Duodenal mucosa (tissue), 2 donors: ENCODE measurements at regions not wholly inside any gene's neighbourhood (a gene's known extent, or its start where the extent isn't known, plus 50 kb on each side); places are given as distances from the start of the nearest gene placed in this dataset.

ENCODE experiments used
- H3K27ac ChIP-seq: one replicate; pipeline ENCODE4 v1.7.0; 2013; ENCODE audit warnings: low read depth, low read length
- H3K27me3 ChIP-seq, 2 donors: one replicate each; pipeline ENCODE4 v1.7.0; 2013; ENCODE audit warnings: low read length in 2 of 2, control low read depth in 1 of 2; ENCODE audit not compliant: insufficient read depth in 2 of 2, control insufficient read depth in 1 of 2
- H3K36me3 ChIP-seq, 2 donors: one replicate each; pipeline ENCODE4 v1.7.0; 2013; ENCODE audit warnings: low read length in 2 of 2, control low read depth in 1 of 2; ENCODE audit not compliant: insufficient read depth in 2 of 2, control insufficient read depth in 1 of 2
- H3K4me1 ChIP-seq, 2 donors: one replicate each; pipeline ENCODE4 v1.7.0; 2013; ENCODE audit warnings: low read length in 2 of 2, control low read depth in 1 of 2; ENCODE audit not compliant: insufficient read depth in 2 of 2, control insufficient read depth in 1 of 2
- H3K4me3 ChIP-seq, 2 donors: one replicate each; pipeline ENCODE4 v1.7.0; 2013; ENCODE audit warnings: low read length in 2 of 2, low read depth in 1 of 2
- H3K9ac ChIP-seq, 2 donors: one replicate each; pipeline ENCODE4 v1.7.0; 2013; ENCODE audit warnings: low read length in 2 of 2, low read depth in 1 of 2
- H3K9me3 ChIP-seq, 2 donors: one replicate each; pipeline ENCODE4 v1.7.0; 2013; ENCODE audit warnings: low read length in 2 of 2, control low read depth in 1 of 2; ENCODE audit not compliant: control insufficient read depth in 1 of 2

DNA sequence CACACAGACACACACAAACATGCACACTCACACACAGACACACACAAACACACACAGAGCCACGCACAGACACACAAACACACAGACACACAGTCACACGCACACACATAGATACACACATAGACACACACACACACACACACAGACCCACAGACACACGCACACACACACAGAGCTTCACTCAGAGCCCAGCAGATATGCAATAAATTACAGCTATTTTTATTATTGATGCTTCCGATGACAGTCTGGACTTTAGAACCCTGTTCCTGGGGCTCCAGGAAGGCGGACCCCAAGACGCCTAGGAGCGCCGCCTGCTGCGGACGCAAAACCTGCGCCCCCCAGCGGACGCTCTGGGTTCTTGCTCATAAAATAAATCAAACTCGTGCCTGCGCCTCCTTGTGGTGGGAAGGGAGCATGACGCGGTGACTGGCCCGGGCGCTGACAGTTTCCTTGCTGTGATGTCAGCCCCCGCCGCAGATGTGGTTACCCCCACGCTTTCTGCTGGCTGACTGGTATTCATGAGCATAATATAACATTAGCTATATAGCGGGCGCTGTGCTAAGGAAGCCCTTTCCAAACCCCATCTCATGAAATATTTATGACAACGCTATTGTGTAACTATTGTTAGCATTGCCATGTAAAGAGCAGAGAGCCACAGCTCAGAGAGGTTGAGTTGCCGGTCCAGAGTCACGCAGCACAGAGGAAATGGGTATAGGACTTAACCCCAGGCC, 64.4 kb upstream of the TM9SF2 start:
- Histone ChIP-seq H3K4me3 (peak overlapping the region; percentile 22 to 31), H3K36me3 (no peaks in the 10 kb centered on the region), H3K27me3 (peaks cover 0 to 3% of the 10 kb centered on the region in 2 donors), H3K9me3 (no peaks in the 10 kb centered on the region), H3K9ac (peak overlapping the region in 1 of 2 donors; percentile 2), H3K27ac (no peak overlapping the region), H3K4me1 (peaks cover 15 to 28% of the 10 kb centered on the region in 2 donors)

- H3K9ac ChIP-seq, result no peak overlapping the region
- H3K27ac ChIP-seq, result no peak overlapping the region
- no peaks in the 10 kb centered on the region for H3K36me3 ChIP-seq
- peaks cover 0 to 3% of the 10 kb centered on the region in 2 donors for H3K27me3 ChIP-seq
- H3K4me3 ChIP-seq, result no peak overlapping the region
- no peaks in the 10 kb centered on the region for H3K9me3 ChIP-seq
- peaks cover 3 to 9% of the 10 kb centered on the region in 2 donors for H3K4me1 ChIP-seq
Observed at GRCh38 chr13:99439048-99439447, 62.2 kb upstream of the TM9SF2 start.

GRCh38 chr13:99439850-99440604, 61.2 kb upstream of the TM9SF2 start:
- no peak overlapping the region for H3K27ac ChIP-seq
- peaks cover 3 to 9% of the 10 kb centered on the region in 2 donors for H3K4me1 ChIP-seq
- H3K9ac ChIP-seq, result no peak overlapping the region
- no peak overlapping the region for H3K4me3 ChIP-seq
- no peaks in the 10 kb centered on the region for H3K9me3 ChIP-seq
- H3K27me3 ChIP-seq, result peaks cover 0 to 3% of the 10 kb centered on the region in 2 donors
- H3K36me3 ChIP-seq, result no peaks in the 10 kb centered on the region

DNA sequence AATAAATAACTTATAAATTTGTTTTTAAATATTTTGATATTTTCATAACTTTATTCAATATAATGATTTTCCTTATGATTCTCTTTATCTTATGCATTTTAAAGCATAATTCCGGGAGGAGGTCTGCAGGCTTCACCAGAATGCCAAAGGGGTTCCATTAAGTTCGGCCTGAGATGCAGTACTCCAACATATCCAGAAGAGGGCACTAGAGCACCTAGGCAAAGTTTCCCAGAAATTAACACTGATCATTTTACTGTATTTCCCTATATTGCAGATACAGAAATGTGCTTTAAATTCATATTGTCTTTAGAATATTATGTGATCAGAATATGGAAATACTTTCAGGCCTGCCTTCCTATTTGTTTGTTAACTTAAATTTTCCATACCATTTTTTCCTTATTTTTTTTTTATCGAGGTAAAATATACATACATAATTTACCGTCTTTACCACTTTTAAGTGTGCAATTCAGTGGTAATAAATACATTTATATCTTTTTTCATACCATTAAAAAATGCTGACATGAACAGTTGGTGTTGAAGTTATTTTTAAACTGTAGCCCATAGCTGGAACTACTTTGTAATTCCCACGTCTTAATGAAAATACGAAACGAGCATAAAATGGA, 58.9 kb upstream of the TM9SF2 start:
- no peaks in the 10 kb centered on the region for H3K36me3 ChIP-seq
- no peaks in the 10 kb centered on the region for H3K4me1 ChIP-seq
- H3K27me3 ChIP-seq, result peaks cover 0 to 3% of the 10 kb centered on the region in 2 donors
- H3K9me3 ChIP-seq, result no peaks in the 10 kb centered on the region
- no peak overlapping the region for H3K27ac ChIP-seq
- H3K4me3 ChIP-seq, result no peak overlapping the region
- no peak overlapping the region for H3K9ac ChIP-seq

DNA sequence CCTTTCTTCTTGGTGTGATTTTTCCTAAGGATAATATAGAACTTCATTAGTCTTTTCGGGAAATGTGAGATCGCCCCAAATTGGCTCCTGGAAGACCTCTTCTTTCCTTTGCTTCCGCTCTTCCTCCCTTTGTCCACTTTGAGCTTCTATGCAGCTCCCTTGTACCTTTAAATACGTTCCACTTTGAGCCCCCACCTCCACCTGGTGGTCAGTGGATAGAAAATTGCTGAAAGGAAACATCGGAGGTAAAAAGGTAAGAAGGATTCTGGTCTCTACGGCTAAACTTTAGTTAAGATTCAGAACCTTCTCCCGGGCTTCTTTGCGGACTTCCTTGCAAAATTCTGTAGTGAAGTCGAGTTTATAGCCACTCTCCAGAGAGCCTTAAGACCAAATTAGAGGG, 55.0 kb upstream of the TM9SF2 start:
- H3K4me3 ChIP-seq, result no peak overlapping the region
- H3K9me3 ChIP-seq, result no peaks in the 10 kb centered on the region
- no peaks in the 10 kb centered on the region for H3K4me1 ChIP-seq
- H3K27ac ChIP-seq, result no peak overlapping the region
- no peaks in the 10 kb centered on the region for H3K36me3 ChIP-seq
- no peak overlapping the region for H3K9ac ChIP-seq
- no peaks in the 10 kb centered on the region for H3K27me3 ChIP-seq

- Histone ChIP-seq H3K9ac (no peak overlapping the region), H3K9me3 (no peaks in the 10 kb centered on the region), H3K4me1 (no peaks in the 10 kb centered on the region), H3K36me3 (no peaks in the 10 kb centered on the region), H3K4me3 (no peak overlapping the region), H3K27ac (no peak overlapping the region), H3K27me3 (no peaks in the 10 kb centered on the region)
Observed at GRCh38 chr13:99448546-99448945, 52.7 kb upstream of the TM9SF2 start.

DNA sequence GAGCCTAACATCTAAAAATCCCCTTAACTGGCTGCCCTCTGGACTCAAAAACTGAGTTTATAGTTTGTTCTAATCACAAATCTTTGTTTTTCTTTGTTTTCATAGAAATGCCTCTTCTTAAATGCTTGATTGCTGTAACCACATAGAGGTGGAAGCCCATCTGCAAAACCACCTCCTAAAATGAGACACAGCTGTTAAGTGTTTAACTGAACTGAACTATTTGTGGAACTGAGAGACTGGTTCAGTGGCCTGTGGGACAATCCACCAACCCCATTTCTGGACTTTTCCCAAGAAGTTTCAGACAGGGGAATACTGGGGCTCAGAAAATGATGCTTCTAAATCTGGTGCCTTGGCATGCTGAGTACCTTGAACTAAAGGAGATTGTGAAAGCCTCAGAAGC, 50.9 kb upstream of the TM9SF2 start:
- peaks cover 0 to 2% of the 10 kb centered on the region in 2 donors for H3K9me3 ChIP-seq
- H3K27ac ChIP-seq, result no peak overlapping the region
- no peaks in the 10 kb centered on the region for H3K27me3 ChIP-seq
- H3K4me3 ChIP-seq, result no peak overlapping the region
- H3K4me1 ChIP-seq, result no peaks in the 10 kb centered on the region
- H3K36me3 ChIP-seq, result no peaks in the 10 kb centered on the region
- no peak overlapping the region for H3K9ac ChIP-seq
